Thyroid gland (tissue), 4 donors: ENCODE measurements at regions not wholly inside any gene's neighbourhood (a gene's known extent, or its start where the extent isn't known, plus 50 kb on each side); places are given as distances from the start of the nearest gene placed in this dataset.

Experiments used
- POLR2A ChIP-seq, 2 donors: fragments of 450-650 bp; IDR thresholded peaks; one replicate each; pipeline ENCODE4 v1.6.1; 2017; ENCODE audit warnings: antibody characterized with exemption in 2 of 2, mild to moderate bottlenecking in 2 of 2, moderate library complexity in 1 of 2
- TF ChIP-seq, protein P1 (sequence below), 6 experiments: fragments of 200-600 bp in 3 of 6; fragments of 450-650 bp in 3 of 6; sonication (generic) in 3 of 6; IDR thresholded peaks; one replicate each; pipeline ENCODE4 v1.5.1; 2016 to 2019; ENCODE audit warnings: antibody characterized with exemption in 6 of 6, mild to moderate bottlenecking in 2 of 6, inconsistent platforms in 1 of 6, moderate library complexity in 1 of 6

DNA sequence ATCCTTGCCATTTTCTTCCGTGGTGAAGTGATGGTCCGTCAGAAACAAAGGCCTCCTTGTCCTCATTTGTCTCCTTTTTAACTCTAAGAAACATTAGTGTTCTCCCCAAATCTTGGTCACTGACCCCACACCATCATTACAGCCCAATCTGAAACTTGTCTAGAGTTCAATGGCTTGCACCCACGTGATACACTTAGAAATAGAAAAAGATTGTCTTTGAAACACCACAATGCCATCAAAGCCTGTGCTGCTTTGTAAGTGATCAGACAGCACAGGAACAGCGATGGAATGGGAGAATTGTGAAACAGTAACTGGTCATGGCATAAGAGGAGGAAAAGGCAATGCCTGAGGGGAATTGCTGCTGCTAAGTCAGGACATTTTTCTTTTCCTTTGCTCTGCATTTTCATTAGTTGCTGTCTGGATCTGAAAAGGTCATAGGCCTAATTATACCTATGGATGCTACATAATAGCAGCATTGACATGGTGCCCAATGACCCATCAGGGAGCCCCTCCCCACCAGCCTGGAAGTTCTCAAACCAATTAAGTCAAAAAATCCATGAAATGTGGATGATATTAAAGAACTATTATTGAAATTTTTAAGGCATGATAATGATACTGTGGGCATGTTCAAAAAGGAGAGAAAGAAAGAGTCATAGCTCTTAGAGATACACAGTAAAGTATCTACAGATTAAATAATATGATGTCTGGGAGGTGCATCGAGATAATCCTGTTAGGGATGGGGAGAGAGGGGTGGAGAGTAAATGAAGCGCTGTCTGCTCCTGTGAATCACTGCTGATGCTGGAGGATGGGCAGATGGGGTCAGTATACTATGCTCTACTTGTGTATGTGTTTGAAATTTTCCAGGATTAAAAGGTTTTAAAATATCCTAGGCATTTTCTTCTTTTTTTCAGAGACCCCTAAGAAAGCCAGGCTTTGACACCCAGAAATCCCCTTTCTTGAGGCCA, 83.6 kb downstream of the ENC1 start:
- TF ChIP-seq, protein P1, sequence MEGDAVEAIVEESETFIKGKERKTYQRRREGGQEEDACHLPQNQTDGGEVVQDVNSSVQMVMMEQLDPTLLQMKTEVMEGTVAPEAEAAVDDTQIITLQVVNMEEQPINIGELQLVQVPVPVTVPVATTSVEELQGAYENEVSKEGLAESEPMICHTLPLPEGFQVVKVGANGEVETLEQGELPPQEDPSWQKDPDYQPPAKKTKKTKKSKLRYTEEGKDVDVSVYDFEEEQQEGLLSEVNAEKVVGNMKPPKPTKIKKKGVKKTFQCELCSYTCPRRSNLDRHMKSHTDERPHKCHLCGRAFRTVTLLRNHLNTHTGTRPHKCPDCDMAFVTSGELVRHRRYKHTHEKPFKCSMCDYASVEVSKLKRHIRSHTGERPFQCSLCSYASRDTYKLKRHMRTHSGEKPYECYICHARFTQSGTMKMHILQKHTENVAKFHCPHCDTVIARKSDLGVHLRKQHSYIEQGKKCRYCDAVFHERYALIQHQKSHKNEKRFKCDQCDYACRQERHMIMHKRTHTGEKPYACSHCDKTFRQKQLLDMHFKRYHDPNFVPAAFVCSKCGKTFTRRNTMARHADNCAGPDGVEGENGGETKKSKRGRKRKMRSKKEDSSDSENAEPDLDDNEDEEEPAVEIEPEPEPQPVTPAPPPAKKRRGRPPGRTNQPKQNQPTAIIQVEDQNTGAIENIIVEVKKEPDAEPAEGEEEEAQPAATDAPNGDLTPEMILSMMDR (IDR thresholded peaks at IDR 0.05) = no peak
- TF ChIP-seq POLR2A (IDR thresholded peaks at IDR 0.05) = no peak
